NB4 (cell line): ENCODE measurements at regions not wholly inside any gene's neighbourhood (a gene's known extent, or its start where the extent isn't known, plus 50 kb on each side); places are given as distances from the start of the nearest gene placed in this dataset.

Experiments used
- MAX ChIP-seq: IDR thresholded peaks from 2 replicates; pipeline ENCODE4 v1.6.1; 2011; ENCODE audit warnings: low read depth, low read length
- MYC ChIP-seq: IDR thresholded peaks from 2 replicates; pipeline ENCODE4 v1.6.1; 2011; ENCODE audit warnings: low read depth, low read length
- POLR2A ChIP-seq: IDR thresholded peaks from 2 replicates; pipeline ENCODE4 v1.6.1; 2011; ENCODE audit warnings: mild to moderate bottlenecking; ENCODE audit not compliant: insufficient read length; ENCODE audit errors: extremely low read depth
- TF ChIP-seq, protein P1 (sequence below): IDR thresholded peaks from one replicate; pipeline ENCODE4 v1.5.1; 2012; ENCODE audit warnings: low read depth, low read length

- no peak for TF ChIP-seq POLR2A
- TF ChIP-seq, protein P1, sequence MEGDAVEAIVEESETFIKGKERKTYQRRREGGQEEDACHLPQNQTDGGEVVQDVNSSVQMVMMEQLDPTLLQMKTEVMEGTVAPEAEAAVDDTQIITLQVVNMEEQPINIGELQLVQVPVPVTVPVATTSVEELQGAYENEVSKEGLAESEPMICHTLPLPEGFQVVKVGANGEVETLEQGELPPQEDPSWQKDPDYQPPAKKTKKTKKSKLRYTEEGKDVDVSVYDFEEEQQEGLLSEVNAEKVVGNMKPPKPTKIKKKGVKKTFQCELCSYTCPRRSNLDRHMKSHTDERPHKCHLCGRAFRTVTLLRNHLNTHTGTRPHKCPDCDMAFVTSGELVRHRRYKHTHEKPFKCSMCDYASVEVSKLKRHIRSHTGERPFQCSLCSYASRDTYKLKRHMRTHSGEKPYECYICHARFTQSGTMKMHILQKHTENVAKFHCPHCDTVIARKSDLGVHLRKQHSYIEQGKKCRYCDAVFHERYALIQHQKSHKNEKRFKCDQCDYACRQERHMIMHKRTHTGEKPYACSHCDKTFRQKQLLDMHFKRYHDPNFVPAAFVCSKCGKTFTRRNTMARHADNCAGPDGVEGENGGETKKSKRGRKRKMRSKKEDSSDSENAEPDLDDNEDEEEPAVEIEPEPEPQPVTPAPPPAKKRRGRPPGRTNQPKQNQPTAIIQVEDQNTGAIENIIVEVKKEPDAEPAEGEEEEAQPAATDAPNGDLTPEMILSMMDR, result no peak
- TF ChIP-seq MYC, result no peak
- no peak for TF ChIP-seq MAX
Observed at GRCh38 chr12:20142316-20142715, 226.0 kb upstream of the PDE3A start.
